Transverse colon (tissue), 3 donors: ENCODE measurements at regions not wholly inside any gene's neighbourhood (a gene's known extent, or its start where the extent isn't known, plus 50 kb on each side); places are given as distances from the start of the nearest gene placed in this dataset.

Source experiments
- EP300 ChIP-seq: sonication (generic); formaldehyde crosslinking; IDR thresholded peaks from one replicate; pipeline ENCODE4 v1.6.1; 2017; ENCODE audit warnings: antibody characterized with exemption, low read depth
- POLR2A ChIP-seq: fragments of 450-650 bp; IDR thresholded peaks from one replicate; pipeline ENCODE4 v1.6.1; 2016; ENCODE audit warnings: antibody characterized with exemption, mild to moderate bottlenecking, moderate library complexity
- TF ChIP-seq, protein P1 (sequence below), 5 experiments: fragments of 200-600 bp in 3 of 5; fragments of 450-650 bp in 2 of 5; sonication (generic) in 3 of 5; IDR thresholded peaks; 1 replicate in 2 of 5; 2 replicates in 3 of 5; pipeline ENCODE4 v1.5.1; 2016 to 2017; ENCODE audit warnings: antibody characterized with exemption in 5 of 5, inconsistent platforms in 3 of 5, mild to moderate bottlenecking in 2 of 5, moderate library complexity in 1 of 5

DNA sequence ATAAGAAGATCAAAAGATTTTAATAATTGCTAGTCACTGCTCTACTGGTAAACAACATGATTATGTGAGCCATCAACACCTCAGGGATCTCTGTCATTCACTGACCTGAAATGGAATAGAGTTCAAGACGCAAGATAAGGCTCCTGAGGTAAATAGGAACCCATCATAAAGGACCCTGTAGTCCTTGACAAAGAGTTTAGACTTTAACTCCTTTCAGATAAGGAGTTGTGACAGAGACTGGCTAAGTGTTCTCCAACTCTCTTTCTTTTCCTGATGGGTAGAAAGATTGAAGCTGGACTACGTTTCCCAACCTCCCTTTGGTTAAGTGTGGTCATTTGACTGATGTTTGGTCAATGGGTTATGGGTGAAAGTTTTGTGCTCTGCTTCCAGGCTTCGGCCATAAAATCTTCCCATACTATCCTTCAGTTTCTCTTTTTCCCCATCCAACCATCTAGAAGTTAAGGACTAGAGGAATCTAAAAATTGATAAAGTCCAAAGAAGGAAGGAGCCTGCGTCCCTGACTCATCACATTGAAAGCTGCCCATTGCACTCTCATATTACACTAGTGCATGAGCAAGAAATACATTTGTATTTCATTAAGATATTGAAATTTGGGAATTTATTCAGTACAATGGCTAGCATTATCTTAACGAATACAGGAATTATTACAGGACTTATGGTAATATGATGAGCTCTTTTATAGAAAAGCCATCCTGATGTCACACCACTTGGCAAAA lies 293.7 kb upstream of the ACVR2A start:
- TF ChIP-seq POLR2A (no peak), EP300 (no peak)
- TF ChIP-seq, protein P1, sequence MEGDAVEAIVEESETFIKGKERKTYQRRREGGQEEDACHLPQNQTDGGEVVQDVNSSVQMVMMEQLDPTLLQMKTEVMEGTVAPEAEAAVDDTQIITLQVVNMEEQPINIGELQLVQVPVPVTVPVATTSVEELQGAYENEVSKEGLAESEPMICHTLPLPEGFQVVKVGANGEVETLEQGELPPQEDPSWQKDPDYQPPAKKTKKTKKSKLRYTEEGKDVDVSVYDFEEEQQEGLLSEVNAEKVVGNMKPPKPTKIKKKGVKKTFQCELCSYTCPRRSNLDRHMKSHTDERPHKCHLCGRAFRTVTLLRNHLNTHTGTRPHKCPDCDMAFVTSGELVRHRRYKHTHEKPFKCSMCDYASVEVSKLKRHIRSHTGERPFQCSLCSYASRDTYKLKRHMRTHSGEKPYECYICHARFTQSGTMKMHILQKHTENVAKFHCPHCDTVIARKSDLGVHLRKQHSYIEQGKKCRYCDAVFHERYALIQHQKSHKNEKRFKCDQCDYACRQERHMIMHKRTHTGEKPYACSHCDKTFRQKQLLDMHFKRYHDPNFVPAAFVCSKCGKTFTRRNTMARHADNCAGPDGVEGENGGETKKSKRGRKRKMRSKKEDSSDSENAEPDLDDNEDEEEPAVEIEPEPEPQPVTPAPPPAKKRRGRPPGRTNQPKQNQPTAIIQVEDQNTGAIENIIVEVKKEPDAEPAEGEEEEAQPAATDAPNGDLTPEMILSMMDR (IDR thresholded peaks at IDR 0.05): no peak
